GM21576 (cell line): ENCODE measurements at regions not wholly inside any gene's neighbourhood (a gene's known extent, or its start where the extent isn't known, plus 50 kb on each side); places are given as distances from the start of the nearest gene placed in this dataset.
"Not testable (repeated sequence)": the region's sequence is repeated elsewhere in the genome, so short reads cannot be mapped to it uniquely, and the experiment has no call there.

Source experiments
- ATAC-seq: cut with Tn5 transposase; IDR thresholded peaks from one replicate; pipeline ENCODE4 v1.9.1; 2021; ENCODE audit warnings: mild to moderate bottlenecking, moderate library complexity; ENCODE audit not compliant: unreplicated experiment

DNA sequence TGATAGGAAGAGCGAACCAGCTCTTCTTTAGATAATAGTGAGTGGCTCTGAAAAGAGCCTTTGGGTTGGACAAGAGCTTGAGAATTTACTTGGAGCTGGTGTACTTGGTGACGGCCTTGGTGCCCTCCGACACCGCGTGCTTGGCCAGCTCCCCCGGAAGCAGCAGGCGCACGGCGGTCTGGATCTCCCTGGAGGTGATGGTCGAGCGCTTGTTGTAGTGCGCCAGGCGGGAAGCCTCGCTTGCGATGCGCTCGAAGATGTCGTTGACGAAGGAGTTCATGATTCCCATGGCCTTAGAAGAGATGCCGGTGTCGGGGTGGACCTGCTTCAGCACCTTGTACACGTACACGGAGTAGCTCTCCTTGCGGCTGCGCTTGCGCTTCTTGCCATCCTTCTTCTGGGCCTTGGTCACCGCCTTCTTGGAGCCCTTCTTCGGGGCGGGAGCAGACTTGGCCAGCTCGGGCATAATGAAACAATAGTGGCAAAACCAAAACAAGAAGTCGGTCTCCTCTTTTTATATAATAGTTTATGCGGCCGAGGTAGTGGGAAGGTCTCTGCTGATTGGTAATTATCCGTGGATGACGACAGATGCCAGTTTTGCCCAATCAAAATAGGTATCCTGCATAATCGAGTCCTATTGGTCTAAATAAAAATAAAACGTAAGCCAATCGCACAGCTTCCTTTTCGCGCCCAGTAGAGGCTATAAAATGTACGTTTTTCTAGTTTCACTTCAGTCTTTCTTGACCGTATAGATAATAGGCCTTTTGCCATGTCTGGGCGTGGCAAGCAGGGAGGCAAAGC lies 104.6 kb downstream of the OR2B2 start:
- peak; percentile 60 for ATAC-seq

DNA sequence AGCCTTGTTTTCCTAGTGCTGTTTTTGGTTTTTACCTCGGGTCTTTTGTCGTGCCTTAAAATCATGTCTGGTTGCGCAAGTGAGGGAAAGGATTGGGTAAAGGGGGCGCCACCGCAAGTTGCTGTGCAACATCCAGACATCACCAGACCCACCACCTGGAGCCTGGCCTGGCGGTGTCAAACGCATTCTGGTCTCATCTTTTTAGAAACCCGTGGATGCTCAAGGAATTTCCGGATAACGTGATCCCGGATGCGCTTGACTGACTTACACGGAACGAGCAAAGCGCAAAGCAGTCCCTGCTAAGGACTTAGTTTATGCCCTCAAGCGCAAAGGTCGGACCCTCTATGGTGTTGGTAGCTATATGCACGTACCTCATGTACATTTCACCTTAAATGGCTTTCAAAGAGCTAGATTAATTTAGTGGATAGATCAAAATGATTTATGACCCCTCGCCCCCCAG lies 105.2 kb downstream of the OR2B2 start:
- ATAC-seq: no peak

DNA sequence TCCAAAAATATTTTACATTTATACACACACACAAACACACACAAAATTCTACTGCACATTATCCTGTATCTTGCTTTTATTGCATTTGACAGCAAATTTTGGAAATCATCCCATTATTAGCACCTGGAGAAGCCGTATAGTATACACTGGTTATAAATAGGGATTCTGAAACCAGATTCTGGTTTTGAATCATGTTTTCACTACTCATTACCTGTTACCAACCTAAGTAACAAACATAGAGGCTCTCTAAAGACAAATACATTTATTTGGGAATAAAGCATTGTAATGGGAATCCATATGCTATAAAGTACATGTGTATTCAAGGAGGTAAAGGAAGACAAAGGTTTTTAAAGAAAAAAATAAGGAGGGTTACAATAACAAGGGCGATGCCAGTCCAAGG lies 106.8 kb downstream of the OR2B2 start:
- no peak for ATAC-seq

DNA sequence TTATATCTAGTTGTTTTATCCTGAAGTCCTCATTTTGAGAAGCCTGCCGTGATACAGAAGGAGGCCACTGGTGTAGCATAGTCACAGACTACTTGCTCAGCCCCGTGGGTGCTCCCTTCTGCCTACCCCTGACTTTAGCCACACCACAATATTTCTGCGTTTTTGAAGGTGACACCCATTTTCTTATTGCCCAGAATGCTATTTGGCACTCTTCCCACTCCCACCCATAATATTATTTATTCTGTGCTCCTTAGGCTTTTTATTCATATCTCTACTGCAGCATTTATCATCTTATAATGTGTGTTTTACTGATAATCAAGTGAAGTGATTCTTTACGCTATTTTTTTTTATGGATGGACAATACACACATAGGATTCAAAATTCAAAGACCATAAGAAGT lies 107.3 kb downstream of the OR2B2 start:
- no peak for ATAC-seq

DNA sequence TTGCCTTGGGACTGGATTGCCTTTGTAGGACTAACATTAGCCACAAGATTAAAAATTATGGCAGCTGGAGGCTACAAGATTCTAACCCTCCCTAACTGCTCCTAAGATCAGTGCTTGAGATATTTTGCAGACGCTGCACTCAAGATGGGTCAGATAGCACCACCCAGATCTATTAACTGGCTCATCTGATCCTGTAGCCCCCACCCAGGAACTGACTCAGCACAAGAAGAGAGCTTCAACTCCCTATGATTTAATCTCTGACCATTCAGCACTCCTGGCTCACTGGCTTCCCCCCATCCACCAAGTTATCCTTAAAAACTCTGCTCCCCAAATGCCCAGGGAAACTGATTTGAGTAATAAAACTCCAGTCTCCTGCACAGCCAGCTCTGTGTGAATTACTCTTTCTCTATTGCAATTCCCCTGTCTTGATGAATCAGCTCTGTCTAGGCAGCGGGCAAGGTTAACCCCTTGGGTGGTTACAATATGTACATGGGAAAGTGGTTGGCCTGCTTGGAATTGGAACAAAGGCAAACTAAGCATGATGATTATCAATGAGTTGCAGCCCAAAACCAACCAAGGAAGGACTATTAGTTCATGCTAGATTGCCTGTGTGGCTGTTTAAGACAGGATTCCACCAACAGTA lies 111.3 kb downstream of the OR2B2 start:
- ATAC-seq: no peak

DNA sequence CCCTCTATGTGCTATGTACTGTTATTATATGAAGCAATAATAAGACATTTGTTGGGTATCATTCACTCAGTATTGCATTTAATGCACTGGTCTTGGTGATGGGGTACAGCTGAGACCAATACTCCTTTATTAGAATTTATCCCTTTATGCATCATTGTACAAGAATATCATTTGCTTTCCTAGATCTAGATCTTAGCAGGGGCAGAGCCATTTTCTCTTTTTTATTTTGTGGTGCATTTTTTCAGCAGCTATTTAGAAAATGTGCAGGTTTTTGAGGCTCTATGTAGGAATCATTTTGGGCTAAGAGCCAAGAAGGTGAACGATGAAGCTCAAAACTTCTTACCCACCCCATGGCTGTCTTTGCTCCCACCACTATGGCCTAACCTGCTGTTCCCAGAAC lies 114.2 kb downstream of the OR2B2 start:
- ATAC-seq: no peak

DNA sequence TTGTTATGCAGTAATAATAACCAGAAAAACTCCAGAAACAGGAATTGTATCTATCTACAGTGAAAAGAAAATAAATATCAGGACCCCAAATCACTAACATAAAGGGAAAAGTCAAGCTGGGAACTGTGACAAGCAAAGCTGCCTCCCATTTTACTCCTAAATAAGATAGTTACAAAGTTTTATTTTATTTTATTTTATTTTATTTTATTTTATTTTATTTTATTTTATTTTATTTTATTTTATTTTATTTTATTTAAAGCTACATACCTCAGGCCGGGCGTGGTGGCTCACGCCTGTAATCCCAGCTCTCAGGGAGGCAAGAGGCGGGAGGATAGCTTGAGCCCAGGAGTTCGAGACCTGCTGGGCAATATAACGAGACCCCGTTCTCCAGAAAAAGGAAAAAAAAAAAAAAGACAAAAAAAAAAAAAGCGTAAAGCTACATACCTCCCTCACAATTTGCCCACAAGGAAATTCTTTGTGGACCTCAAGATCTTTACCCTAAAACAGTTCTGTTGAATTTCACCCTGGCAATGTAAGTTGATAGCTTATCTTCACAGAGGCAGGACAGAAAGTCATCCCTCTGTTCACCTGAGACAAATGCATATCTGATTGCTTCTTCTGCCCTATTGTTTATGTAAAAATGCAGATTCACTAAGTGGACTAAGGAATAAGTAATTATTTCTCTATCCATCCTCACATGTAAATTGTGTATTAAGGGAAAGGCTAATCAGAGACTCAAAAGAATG lies 115.3 kb downstream of the OR2B2 start:
- not testable (repeated sequence) for ATAC-seq

DNA sequence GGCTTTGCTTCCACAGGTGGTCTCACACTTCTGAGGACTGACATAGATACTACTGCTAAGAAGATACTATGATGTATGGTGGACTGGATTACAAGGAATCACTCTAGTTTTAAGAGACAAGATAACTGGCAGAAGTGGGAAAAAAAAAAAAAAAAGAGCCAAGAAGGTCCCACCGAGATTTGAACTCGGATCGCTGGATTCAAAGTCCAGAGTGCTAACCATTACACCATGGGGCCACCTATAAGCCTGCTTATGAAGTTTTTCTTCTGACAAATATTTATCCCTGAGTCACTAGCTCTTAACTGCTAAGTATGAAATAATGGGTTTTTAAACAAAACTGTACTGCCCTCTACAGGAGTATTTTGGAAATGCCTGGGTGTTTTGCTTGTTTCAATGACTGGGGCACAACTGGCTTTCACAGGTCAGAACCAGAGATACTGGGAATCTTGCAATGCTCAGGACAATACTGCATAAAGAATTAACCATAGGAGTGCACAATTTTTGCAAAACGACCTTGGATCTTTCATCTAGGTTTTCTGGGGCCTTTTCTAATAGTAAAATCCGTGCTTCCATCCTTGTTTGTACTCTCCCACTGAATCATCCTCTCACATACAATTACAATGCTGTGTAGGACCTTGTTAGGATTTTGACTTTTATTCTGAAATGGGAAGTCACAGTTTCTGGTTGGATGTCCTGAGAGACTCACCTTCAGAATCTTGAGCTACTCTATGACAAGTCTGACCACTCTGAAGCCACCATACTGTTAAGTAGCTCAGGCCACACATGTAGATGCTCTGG lies 116.3 kb downstream of the OR2B2 start:
- ATAC-seq: peak; percentile 64

DNA sequence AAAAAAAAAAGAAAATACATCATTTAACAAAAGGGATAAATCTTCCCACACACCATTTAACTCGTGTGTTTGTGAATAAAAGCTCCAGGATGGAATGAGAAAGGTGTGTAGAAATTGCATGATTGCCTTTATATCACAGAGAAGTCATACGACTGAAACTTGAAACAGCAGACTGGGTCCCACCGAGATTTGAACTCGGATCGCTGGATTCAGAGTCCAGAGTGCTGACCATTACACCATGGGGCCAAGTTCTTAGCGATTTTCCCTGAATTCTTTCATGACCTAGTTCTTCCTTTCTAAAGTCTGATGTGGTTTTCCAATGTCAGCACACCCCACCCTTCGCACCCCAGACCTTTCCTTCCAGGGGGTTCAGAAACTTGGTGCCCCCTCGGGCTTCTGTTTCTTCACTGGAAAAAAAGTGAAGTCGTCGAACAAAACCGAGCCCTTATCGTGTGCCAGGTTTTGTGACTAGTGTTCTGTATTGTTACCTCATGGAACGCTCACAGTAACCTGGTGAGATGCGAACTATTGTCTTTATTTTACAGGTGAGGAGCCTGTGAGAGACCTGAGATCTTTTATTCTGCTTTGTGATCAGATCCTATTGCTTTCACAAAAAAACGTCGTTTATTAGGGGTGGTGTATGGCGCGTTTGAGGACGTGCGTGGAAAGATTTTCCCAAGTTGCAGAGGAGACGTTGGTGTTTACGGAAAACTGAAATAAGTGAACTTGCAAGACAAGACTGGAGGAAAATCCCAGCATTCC lies 120.8 kb downstream of the OR2B2 start:
- no peak for ATAC-seq

DNA sequence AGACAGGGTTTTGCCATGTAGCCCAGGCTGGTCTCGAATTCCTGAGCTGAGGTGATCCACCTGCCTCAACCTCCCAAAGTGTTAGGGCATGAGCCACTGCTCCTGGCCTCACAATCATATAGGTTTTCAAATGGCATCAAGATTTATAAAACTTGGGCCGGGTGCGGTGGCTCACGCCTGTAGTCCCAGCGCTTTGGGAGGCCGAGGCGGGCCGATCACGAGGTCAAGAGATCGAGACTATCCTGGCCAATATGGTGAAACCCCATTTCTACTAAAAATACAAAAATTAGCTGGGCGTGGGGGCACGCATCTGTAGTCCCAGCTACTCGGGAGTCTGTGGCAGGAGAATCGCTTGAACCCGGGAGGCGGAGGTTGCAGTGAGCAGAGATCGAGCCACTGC lies 123.8 kb downstream of the OR2B2 start:
- ATAC-seq: not testable (repeated sequence)

DNA sequence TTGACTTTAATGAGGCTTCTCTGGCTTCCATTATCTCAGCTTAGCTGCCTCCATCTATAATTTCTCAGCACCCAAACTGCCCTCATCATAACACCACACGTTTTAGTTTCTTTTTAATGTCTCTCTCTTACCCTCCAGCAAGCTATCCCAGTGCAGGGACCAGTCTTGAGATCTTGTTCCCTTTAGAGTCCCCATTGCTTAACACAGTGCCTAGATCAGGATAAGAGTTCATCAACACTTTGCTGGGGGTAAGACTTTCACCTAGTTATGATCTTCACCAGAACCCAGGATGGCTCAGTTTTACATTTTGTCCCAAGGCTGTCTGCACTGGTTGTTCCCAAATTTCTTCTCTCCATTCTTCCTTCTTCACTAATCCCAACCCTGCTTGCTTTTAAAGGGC lies 126.1 kb downstream of the OR2B2 start:
- no peak for ATAC-seq

DNA sequence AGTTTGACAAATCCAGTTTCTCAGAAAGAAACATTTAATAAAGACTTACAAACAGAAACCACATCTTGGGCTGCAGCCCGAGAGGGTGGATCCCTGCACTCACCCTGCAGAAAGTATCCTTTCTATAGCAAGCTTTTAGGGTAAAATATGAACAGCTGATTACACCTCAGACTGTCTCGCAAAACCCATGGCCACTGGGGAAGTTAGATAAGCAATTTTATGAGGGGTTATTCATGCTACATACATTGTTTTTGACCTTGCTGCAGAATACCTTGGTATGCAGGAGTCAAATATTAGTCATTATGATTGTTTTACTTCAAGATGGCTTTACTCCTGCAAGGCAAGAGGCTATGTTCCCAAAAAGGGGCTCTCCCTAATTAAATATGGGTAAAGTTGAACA lies 126.9 kb downstream of the OR2B2 start:
- ATAC-seq: no peak

DNA sequence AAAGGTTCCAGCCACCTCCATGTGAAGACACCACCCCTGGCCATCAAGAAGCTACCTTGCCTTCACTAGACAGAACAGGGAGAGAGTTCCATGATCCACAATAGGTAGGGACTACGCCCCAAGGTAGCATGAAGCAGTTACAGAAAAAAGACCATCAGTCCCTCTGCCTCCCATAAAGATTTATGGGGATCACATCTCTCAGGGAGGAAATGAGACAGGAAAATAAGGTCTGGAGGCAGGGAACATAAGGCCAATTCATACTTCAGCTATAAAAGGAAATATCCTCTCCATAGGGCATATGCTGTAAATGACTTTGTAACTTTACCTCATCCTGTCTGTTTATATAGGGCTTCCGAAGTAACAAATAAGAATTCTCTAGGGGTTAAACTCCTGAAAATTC lies 129.4 kb downstream of the OR2B2 start:
- ATAC-seq: no peak

DNA sequence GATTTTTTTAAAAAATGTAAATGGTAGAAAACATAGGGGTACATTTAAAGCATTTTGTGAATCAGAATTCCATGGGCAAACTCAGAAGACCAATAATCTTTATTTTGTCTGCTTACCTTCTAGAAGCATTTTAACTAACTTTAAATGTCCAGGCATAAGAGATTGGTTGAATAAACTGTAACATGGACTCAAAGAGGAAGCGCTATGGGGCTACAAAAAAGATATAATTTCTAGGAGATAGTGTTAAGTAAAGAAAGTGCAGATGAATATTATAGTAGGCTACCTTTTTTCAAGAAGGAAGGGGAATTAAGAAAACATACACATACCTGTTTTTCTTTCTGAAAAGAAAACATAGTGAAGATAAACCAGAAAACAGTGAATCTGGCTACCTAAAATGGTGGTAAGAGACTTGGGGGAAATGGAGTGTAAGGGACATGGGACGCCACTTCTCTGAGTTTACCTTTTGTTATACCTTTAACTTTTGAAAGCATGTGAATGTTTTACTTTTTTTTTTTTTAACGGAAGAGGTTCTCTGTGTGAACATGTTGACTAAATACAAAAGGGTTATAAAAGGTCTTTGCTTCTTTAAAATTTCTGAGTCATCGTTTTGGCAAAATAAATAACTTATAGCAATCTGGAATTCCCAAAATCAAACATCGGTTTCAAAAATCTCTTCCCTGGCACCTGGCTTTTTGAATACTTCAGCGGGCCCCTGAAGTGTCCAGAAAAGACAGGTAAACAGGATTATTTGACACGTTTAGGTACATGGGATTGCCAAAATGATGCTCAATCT lies 133.4 kb downstream of the OR2B2 start:
- ATAC-seq: no peak

DNA sequence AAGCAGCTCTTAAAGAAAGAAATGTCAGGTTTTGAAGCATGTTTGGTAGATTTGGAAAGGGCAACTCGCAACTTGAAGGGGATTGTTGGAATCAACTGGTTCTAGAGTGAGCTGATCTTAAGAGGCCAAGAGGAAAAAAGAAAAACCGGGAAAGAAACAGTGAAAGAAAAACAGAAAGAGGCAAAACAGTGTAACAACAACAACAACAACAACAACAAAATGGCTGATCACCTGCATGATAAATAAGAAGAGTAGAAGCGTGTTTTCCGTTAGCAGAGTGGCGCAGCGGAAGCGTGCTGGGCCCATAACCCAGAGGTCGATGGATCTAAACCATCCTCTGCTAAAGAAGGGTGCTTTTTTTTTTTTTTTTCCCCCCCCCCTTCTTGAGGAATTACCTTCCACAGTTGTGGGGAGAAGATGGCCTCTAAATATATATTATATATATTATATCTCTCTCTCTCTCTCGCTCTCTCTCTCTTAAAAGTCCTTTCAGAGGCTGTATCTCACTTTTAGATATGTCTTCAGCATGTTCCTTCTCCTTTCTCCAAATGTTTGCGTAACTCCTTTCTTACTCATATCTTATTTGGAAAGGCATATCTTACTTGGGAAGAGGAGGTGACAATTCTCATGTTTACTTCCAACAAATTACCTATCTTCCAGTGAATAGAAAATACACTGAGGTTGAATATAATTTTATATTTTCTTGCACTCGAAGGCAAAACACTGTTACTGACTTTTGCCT lies 134.4 kb downstream of the OR2B2 start:
- no peak for ATAC-seq

DNA sequence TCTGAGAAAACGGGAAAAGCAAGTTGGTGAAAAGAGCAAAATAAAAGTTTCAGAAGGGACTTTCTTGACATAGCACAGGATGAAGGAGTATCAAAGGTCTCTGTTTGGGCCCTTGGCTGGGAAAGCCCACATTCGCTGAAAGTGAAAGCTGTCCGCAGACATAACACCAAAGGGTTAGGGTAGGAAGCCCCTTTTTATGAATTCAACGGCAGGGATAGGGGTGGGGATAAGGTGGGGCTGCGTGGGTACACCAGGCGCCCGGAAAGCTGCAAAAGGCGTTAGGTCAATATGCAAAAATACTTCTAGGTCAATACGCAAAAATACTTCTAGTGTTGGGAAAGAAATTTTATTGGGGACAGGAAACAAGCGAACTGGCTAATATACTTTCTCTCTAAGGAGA lies 135.1 kb downstream of the OR2B2 start:
- no peak for ATAC-seq

DNA sequence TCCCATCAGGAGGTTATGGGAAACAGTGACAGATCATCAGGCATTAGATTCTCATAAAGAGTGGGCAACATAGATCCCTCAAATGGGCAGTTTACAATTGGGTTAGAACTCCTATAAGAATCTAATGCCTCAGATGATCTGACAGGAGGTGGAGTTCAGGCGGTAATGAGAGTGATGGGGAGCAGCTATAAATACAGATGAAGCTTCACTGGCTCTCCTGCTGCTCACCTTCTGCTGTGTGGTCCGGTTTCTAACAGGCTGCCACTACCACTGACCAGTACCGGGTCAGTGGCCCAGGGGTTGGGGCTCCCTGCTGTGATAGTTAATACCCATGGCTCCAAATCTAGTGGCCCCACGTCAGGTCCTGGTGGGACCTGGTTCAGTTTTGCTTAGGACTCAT lies 135.7 kb downstream of the OR2B2 start:
- ATAC-seq: no peak

DNA sequence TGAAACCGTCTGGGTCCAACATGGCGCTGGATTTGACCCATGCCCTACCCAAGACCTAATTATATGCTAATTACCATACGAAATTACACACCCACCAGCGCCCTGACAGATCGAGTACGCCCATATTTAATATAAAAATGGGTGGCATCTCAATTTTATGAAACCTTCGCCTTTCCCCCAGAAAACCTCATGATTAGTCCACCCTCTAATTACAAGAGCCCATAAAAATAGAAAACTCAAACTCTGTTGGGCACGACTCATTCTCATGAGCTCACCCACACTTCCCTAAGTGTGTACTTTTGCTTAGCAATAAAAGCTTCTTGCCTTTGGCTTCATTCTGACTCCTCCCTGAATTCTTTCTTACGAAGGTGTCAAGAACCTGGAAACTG lies 136.4 kb downstream of the OR2B2 start:
- ATAC-seq: no peak
